B cell (primary cell): ENCODE measurements at regions not wholly inside any gene's neighbourhood (a gene's known extent, or its start where the extent isn't known, plus 50 kb on each side); places are given as distances from the start of the nearest gene placed in this dataset.

Source experiments
- ATAC-seq: fragments of 200-7000 bp; cut with Tn5 transposase; one replicate; pipeline ENCODE4 v1.10.0; 2021; ENCODE audit warnings: low read depth, mild to moderate bottlenecking, moderate number of reproducible peaks, moderate library complexity
- CTCF ChIA-PET: fragments of 350-600 bp; sonication (Branson Sonifier 250); formaldehyde crosslinking; loops from one replicate; lab custom pipeline; 2021; ENCODE audit warnings: antibody characterized with exemption, inconsistent platforms; lab: Charles Lee
- POLR2A ChIA-PET: fragments of 350-600 bp; sonication (Branson Sonifier 250); formaldehyde crosslinking; loops from one replicate; lab custom pipeline; 2021; ENCODE audit warnings: antibody characterized with exemption; lab: Charles Lee
- DNase-seq: peaks from one replicate; pipeline ENCODE4 v3.0.0; 2013
- H2AFZ ChIP-seq: 2 replicates; pipeline ENCODE4 v1.6.1; 2012; ENCODE audit warnings: mild to moderate bottlenecking, low read depth, low read length; ENCODE audit not compliant: insufficient read depth, poor library complexity, severe bottlenecking
- H3K27ac ChIP-seq, 2 donors: 1 replicate in 1 of 2; 2 replicates in 1 of 2; pipeline ENCODE4 v1.5.1; 2012 to 2013; ENCODE audit warnings: low read length in 2 of 2, mild to moderate bottlenecking in 2 of 2, moderate library complexity in 1 of 2
- H3K27me3 ChIP-seq, 4 experiments: fragments of 200-600 bp in 1 of 4; sonication (generic) in 1 of 4; replicated peaks in 1 of 4; 1 replicate in 2 of 4; 2 replicates in 2 of 4; pipeline versions ENCODE4 v1.6.1 to v1.7.0; 2013 to 2016; ENCODE audit warnings: low read length in 3 of 4, mild to moderate bottlenecking in 2 of 4, mixed read lengths in 1 of 4, moderate library complexity in 1 of 4; ENCODE audit not compliant: insufficient read depth in 4 of 4, control insufficient read depth in 3 of 4; ENCODE audit errors: control extremely low read depth in 1 of 4
- H3K36me3 ChIP-seq, 2 experiments: replicated peaks in 1 of 2; 1 replicate in 1 of 2; 2 replicates in 1 of 2; pipeline versions ENCODE4 v1.6.1 to v1.7.1; 2013; ENCODE audit warnings: low read length in 1 of 2; ENCODE audit not compliant: insufficient read depth in 2 of 2, control insufficient read depth in 1 of 2; ENCODE audit errors: control extremely low read depth in 1 of 2, extremely low read depth in 1 of 2
- H3K4me1 ChIP-seq, 2 donors: fragments of 200-600 bp in 1 of 2; sonication (generic) in 1 of 2; 1 replicate in 1 of 2; 2 replicates in 1 of 2; pipeline versions ENCODE4 v1.5.1 to v1.6.1; 2013 to 2017; ENCODE audit warnings: low read length in 2 of 2; ENCODE audit not compliant: control insufficient read depth in 2 of 2, insufficient read depth in 2 of 2
- H3K4me2 ChIP-seq: replicated peaks from 2 replicates; pipeline ENCODE3; 2012; ENCODE audit warnings: mild to moderate bottlenecking, low read depth, low read length; ENCODE audit not compliant: poor library complexity, severe bottlenecking
- H3K4me3 ChIP-seq, 5 experiments: fragments of 200-600 bp in 1 of 5; sonication (generic) in 1 of 5; 1 replicate in 3 of 5; 2 replicates in 2 of 5; pipeline versions ENCODE4 v1.5.1 to v1.7.0; 2011 to 2016; ENCODE audit warnings: low read length in 4 of 5, mild to moderate bottlenecking in 4 of 5, low read depth in 2 of 5, control low read depth in 1 of 5, moderate library complexity in 1 of 5; ENCODE audit not compliant: insufficient read depth in 1 of 5; ENCODE audit errors: control extremely low read depth in 1 of 5, extremely low read depth in 1 of 5
- H3K79me2 ChIP-seq: fragments of 200-600 bp; sonication (generic); one replicate; pipeline ENCODE4 v1.6.0; 2016; ENCODE audit warnings: low read length; ENCODE audit not compliant: control insufficient read depth, insufficient read depth
- H3K9ac ChIP-seq: fragments of 200-600 bp; sonication (generic); 2 replicates; pipeline ENCODE4 v1.6.1; 2017; ENCODE audit warnings: mild to moderate bottlenecking, low read length, moderate library complexity
- H3K9me3 ChIP-seq, 3 donors: one replicate each; pipeline versions ENCODE4 v1.6.1 to v1.7.1; 2013; ENCODE audit warnings: low read length in 2 of 3; ENCODE audit not compliant: control insufficient read depth in 2 of 3, insufficient read depth in 1 of 3; ENCODE audit errors: control extremely low read depth in 1 of 3
- H4K20me1 ChIP-seq: 2 replicates; pipeline ENCODE4 v1.6.0; 2012; ENCODE audit warnings: mild to moderate bottlenecking, low read length; ENCODE audit not compliant: insufficient read depth, control insufficient read depth, poor library complexity, severe bottlenecking
- H3K27ac Mint-ChIP-seq: one replicate; pipeline ENCODE4 v1.8.0; 2021; ENCODE audit warnings: mixed read lengths
- H3K27me3 Mint-ChIP-seq: one replicate; pipeline ENCODE4 v1.8.0; 2021; ENCODE audit warnings: mixed read lengths
- H3K4me1 Mint-ChIP-seq: one replicate; pipeline ENCODE4 v1.8.0; 2021; ENCODE audit warnings: mixed read lengths
- H3K4me3 Mint-ChIP-seq: one replicate; pipeline ENCODE4 v1.8.0; 2021; ENCODE audit warnings: mixed read lengths
- H3K9me3 Mint-ChIP-seq: one replicate; pipeline ENCODE4 v1.8.0; 2022; ENCODE audit warnings: mixed read lengths; ENCODE audit not compliant: insufficient read depth
- EZH2 ChIP-seq: IDR thresholded peaks from 2 replicates; pipeline ENCODE4 v1.6.1; 2012; ENCODE audit warnings: borderline replicate concordance, low read depth, mild to moderate bottlenecking, moderate library complexity, low read length; ENCODE audit not compliant: insufficient read depth, poor library complexity, severe bottlenecking
- WGBS: methylation state at CpG from one replicate; pipeline ENCODE4 v1.1.5; 2013; ENCODE audit warnings: missing lambda C conversion rate; ENCODE audit not compliant: insufficient coverage; 5-methylcytosine and 5-hydroxymethylcytosine counted together
- intact Hi-C: fragments of 100-400 bp; cut with micrococcal nuclease; formaldehyde crosslinking; loops from one replicate; pipeline ENCODE4 v1.10.0; 2022
- TF ChIP-seq, protein P1 (sequence below): fragments of 200-600 bp; IDR thresholded peaks from one replicate; pipeline ENCODE4 v1.8.0; 2022; ENCODE audit warnings: antibody characterized with exemption, mild to moderate bottlenecking

GRCh38 chr2:38433607-38433975 lies 56.5 kb upstream of the ATL2 start:
- intact Hi-C loops, result no loop called here
- no peak overlapping the region for H3K4me3 Mint-ChIP-seq
- H3K4me3 ChIP-seq, result no peak overlapping the region
- no peaks in the 10 kb centered on the region for H3K9me3 Mint-ChIP-seq
- H3K27ac ChIP-seq, result no peak overlapping the region
- POLR2A ChIA-PET, result no interaction called here
- peaks cover 0 to 9% (median 0%) of the 10 kb centered on the region in 4 experiments for H3K27me3 ChIP-seq
- 80% methylated on average over 1 of the region's 1 CpG for WGBS
- H3K27me3 Mint-ChIP-seq, result peaks cover 14% of the 10 kb centered on the region
- H3K9me3 ChIP-seq, result no peaks in the 10 kb centered on the region
- no peak overlapping the region for H3K27ac Mint-ChIP-seq
- no peak overlapping the region for H3K4me2 ChIP-seq
- H3K9ac ChIP-seq, result no peak overlapping the region
- TF ChIP-seq, protein P1, sequence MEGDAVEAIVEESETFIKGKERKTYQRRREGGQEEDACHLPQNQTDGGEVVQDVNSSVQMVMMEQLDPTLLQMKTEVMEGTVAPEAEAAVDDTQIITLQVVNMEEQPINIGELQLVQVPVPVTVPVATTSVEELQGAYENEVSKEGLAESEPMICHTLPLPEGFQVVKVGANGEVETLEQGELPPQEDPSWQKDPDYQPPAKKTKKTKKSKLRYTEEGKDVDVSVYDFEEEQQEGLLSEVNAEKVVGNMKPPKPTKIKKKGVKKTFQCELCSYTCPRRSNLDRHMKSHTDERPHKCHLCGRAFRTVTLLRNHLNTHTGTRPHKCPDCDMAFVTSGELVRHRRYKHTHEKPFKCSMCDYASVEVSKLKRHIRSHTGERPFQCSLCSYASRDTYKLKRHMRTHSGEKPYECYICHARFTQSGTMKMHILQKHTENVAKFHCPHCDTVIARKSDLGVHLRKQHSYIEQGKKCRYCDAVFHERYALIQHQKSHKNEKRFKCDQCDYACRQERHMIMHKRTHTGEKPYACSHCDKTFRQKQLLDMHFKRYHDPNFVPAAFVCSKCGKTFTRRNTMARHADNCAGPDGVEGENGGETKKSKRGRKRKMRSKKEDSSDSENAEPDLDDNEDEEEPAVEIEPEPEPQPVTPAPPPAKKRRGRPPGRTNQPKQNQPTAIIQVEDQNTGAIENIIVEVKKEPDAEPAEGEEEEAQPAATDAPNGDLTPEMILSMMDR, result no peak
- TF ChIP-seq EZH2, result no peak
- DNase-seq, result no peak
- H4K20me1 ChIP-seq, result no peaks in the 10 kb centered on the region
- CTCF ChIA-PET, result no interaction called here
- H2AFZ ChIP-seq, result no peak overlapping the region
- H3K4me1 ChIP-seq, result no peaks in the 10 kb centered on the region
- H3K4me1 Mint-ChIP-seq, result no peaks in the 10 kb centered on the region
- H3K79me2 ChIP-seq, result no peaks in the 10 kb centered on the region
- H3K36me3 ChIP-seq, result no peaks in the 10 kb centered on the region
- ATAC-seq, result no peak

GRCh38 chr2:38432820-38433606 lies 55.9 kb upstream of the ATL2 start:
- intact Hi-C loops, result no loop called here
- H3K27ac Mint-ChIP-seq, result no peak overlapping the region
- no peak overlapping the region for H3K4me3 Mint-ChIP-seq
- Histone ChIP-seq H3K79me2 (no peaks in the 10 kb centered on the region), H3K36me3 (no peaks in the 10 kb centered on the region), H3K4me3 (no peak overlapping the region), H3K9ac (no peak overlapping the region), H3K4me2 (no peak overlapping the region), H3K27me3 (peaks cover 0 to 9% (median 0%) of the 10 kb centered on the region in 4 experiments), H4K20me1 (no peaks in the 10 kb centered on the region), H3K27ac (no peak overlapping the region), H3K4me1 (no peaks in the 10 kb centered on the region), H3K9me3 (no peaks in the 10 kb centered on the region), H2AFZ (no peak overlapping the region)
- no peaks in the 10 kb centered on the region for H3K4me1 Mint-ChIP-seq
- POLR2A ChIA-PET, result no interaction called here
- peaks cover 14% of the 10 kb centered on the region for H3K27me3 Mint-ChIP-seq
- CTCF ChIA-PET, result no interaction called here
- ATAC-seq (no peak), DNase-seq (no peak)
- WGBS, result 91% methylated on average over 8 of the region's 8 CpGs
- TF ChIP-seq EZH2, result no peak
- TF ChIP-seq, protein P1, result no peak
- H3K9me3 Mint-ChIP-seq, result no peaks in the 10 kb centered on the region
